Esophagus muscularis mucosa (tissue), 4 donors: ENCODE measurements at regions not wholly inside any gene's neighbourhood (a gene's known extent, or its start where the extent isn't known, plus 50 kb on each side); places are given as distances from the start of the nearest gene placed in this dataset.

ENCODE experiments used
- CTCF ChIP-seq, 3 experiments: fragments of 200-600 bp in 2 of 3; fragments of 450-650 bp in 1 of 3; sonication (generic) in 2 of 3; IDR thresholded peaks; one replicate each; pipeline ENCODE4 v1.5.1; 2017 to 2019; ENCODE audit warnings: antibody characterized with exemption in 3 of 3, mild to moderate bottlenecking in 2 of 3, moderate library complexity in 1 of 3
- EP300 ChIP-seq: sonication (generic); formaldehyde crosslinking; IDR thresholded peaks from one replicate; pipeline ENCODE4 v1.6.1; 2017; ENCODE audit warnings: antibody characterized with exemption
- POLR2A ChIP-seq: fragments of 450-650 bp; IDR thresholded peaks from one replicate; pipeline ENCODE4 v1.6.1; 2017; ENCODE audit warnings: antibody characterized with exemption, moderate library complexity, mild to moderate bottlenecking, low read depth
- POLR2AphosphoS5 ChIP-seq, 2 donors: sonication (generic); formaldehyde crosslinking; IDR thresholded peaks; one replicate each; pipeline ENCODE4 v1.6.1; 2017; ENCODE audit warnings: antibody characterized with exemption in 2 of 2

GRCh38 chr1:58988752-58989151, 204.9 kb upstream of the JUN start:
- TF ChIP-seq POLR2AphosphoS5 (IDR thresholded peaks at IDR 0.05) = no peak
- no peak for TF ChIP-seq CTCF (IDR thresholded peaks at IDR 0.05)
- TF ChIP-seq POLR2A = no peak
- TF ChIP-seq EP300 = no peak
